AG09309 (cell line): ENCODE measurements at regions not wholly inside any gene's neighbourhood (a gene's known extent, or its start where the extent isn't known, plus 50 kb on each side); places are given as distances from the start of the nearest gene placed in this dataset.

Source experiments
- DNase-seq: peaks from one replicate; pipeline ENCODE4 v3.0.0-alpha.2; 2010; ENCODE audit warnings: low read depth
- H3K4me3 ChIP-seq: 2 replicates; pipeline ENCODE4 v1.5.1; 2011; ENCODE audit warnings: mild to moderate bottlenecking, low read depth, low read length, moderate library complexity; ENCODE audit not compliant: control insufficient read depth
- CTCF ChIP-seq: IDR thresholded peaks from 2 replicates; pipeline ENCODE4 v1.5.1; 2011; ENCODE audit warnings: mild to moderate bottlenecking, low read depth, low read length, inconsistent platforms; ENCODE audit not compliant: insufficient read depth, control insufficient read depth; ENCODE audit errors: missing control alignments

- no peak overlapping the region for H3K4me3 ChIP-seq
- TF ChIP-seq CTCF = no peak
- DNase-seq = no peak
These were observed 50.0 kb upstream of the MBOAT2 start for GRCh38 chr2:9053534-9053931.
